HL-60 (cell line): ENCODE measurements at regions not wholly inside any gene's neighbourhood (a gene's known extent, or its start where the extent isn't known, plus 50 kb on each side); places are given as distances from the start of the nearest gene placed in this dataset.
"Not testable (repeated sequence)": the region's sequence is repeated elsewhere in the genome, so short reads cannot be mapped to it uniquely, and the experiment has no call there.

Experiments used
- CTCF ChIP-seq: IDR thresholded peaks from one replicate; pipeline ENCODE4 v1.5.1; 2011; ENCODE audit warnings: low read length, control low read depth, inconsistent platforms; ENCODE audit not compliant: insufficient read depth
- POLR2AphosphoS5 ChIP-seq: IDR thresholded peaks from 2 replicates; pipeline ENCODE4 v1.6.1; 2012; ENCODE audit warnings: low read depth
- REST ChIP-seq: IDR thresholded peaks from 2 replicates; pipeline ENCODE4 v1.6.1; 2012; ENCODE audit warnings: low read depth; ENCODE audit not compliant: insufficient replicate concordance

GRCh38 chr5:174916924-174917323 is 192.5 kb downstream of the MSX2 start:
- TF ChIP-seq CTCF, POLR2AphosphoS5, REST: not testable (repeated sequence)
